BJ (cell line): ENCODE measurements at regions not wholly inside any gene's neighbourhood (a gene's known extent, or its start where the extent isn't known, plus 50 kb on each side); places are given as distances from the start of the nearest gene placed in this dataset.

ENCODE experiments used
- CTCF ChIA-PET: fragments of 350-600 bp; formaldehyde crosslinking; extraction: SDS; loops from one replicate; lab custom pipeline; 2021; ENCODE audit warnings: antibody characterized with exemption, inconsistent platforms; lab: Yijun Ruan, JAX
- POLR2A ChIA-PET: fragments of 300-600 bp; sonication (Branson Sonifier 250); formaldehyde crosslinking; extraction: SDS; loops from one replicate; lab custom pipeline; 2021; ENCODE audit warnings: antibody characterized with exemption; lab: Charles Lee
- DNase-seq: peaks from one replicate; pipeline ENCODE4 v3.0.0-alpha.2; 2011; ENCODE audit warnings: low read depth
- H3K27me3 ChIP-seq: 2 replicates; pipeline ENCODE4 v1.6.0; 2011; ENCODE audit warnings: low read length; ENCODE audit not compliant: control insufficient read depth, insufficient read depth
- H3K36me3 ChIP-seq: 2 replicates; pipeline ENCODE4 v1.5.1; 2011; ENCODE audit warnings: low read length; ENCODE audit not compliant: control insufficient read depth, insufficient read depth
- H3K4me3 ChIP-seq: 2 replicates; pipeline ENCODE4 v1.5.1; 2011; ENCODE audit warnings: low read depth, mild to moderate bottlenecking, control low read depth, low read length
- CTCF ChIP-seq: IDR thresholded peaks from 2 replicates; pipeline ENCODE4 v1.5.1; 2011; ENCODE audit warnings: low read depth, mild to moderate bottlenecking, control low read depth, inconsistent platforms, low read length, moderate library complexity; ENCODE audit not compliant: insufficient read depth

GRCh38 chr5:142206801-142207200 is 98.2 kb downstream of the NDFIP1 start:
- no peak for DNase-seq
- POLR2A ChIA-PET: no interaction called here
- Histone ChIP-seq H3K4me3 (no peak overlapping the region), H3K27me3 (peaks cover 10% of the 10 kb centered on the region), H3K36me3 (no peaks in the 10 kb centered on the region)
- no peak for TF ChIP-seq CTCF
- CTCF ChIA-PET: no interaction called here

GRCh38 chr5:142204219-142204618 is 95.6 kb downstream of the NDFIP1 start:
- TF ChIP-seq CTCF: no peak
- Histone ChIP-seq H3K27me3 (peaks cover 2% of the 10 kb centered on the region; the same call in 1 of the 2 replicates), H3K36me3 (no peaks in the 10 kb centered on the region), H3K4me3 (no peak overlapping the region)
- no peak for DNase-seq
- ChIA-PET POLR2A (no interaction called here), CTCF (no interaction called here)
